Embryonic facial prominence (tissue), 1 donor: ENCODE measurements at regions not wholly inside any gene's neighbourhood (a gene's known extent, or its start where the extent isn't known, plus 50 kb on each side); places are given as distances from the start of the nearest gene placed in this dataset.

ENCODE experiments used
- DNase-seq: peaks from one replicate; pipeline ENCODE4 v3.0.0-alpha.2; 2016; ENCODE audit errors: extremely low spot score

- no peak for DNase-seq
Measured at GRCh38 chr7:68429411-68430117, 1168.7 kb upstream of the AUTS2 start.

GRCh38 chr7:68432585-68432984, 1165.7 kb upstream of the AUTS2 start:
- no peak for DNase-seq

- no peak for DNase-seq
Measured at GRCh38 chr7:68433462-68434070, 1164.7 kb upstream of the AUTS2 start.

GRCh38 chr7:68434857-68435256, 1163.4 kb upstream of the AUTS2 start:
- no peak for DNase-seq

- no peak for DNase-seq
Measured at GRCh38 chr7:68438016-68438415, 1160.3 kb upstream of the AUTS2 start.

- DNase-seq, result no peak
Measured at GRCh38 chr7:68438811-68439210, 1159.5 kb upstream of the AUTS2 start.

GRCh38 chr7:68439897-68440296, 1158.4 kb upstream of the AUTS2 start:
- DNase-seq, result no peak

GRCh38 chr7:68440866-68441265, 1157.4 kb upstream of the AUTS2 start:
- no peak for DNase-seq

GRCh38 chr7:68441645-68442044, 1156.6 kb upstream of the AUTS2 start:
- no peak for DNase-seq

- no peak for DNase-seq
Measured at GRCh38 chr7:68442931-68443631, 1155.2 kb upstream of the AUTS2 start.

- DNase-seq, result no peak
Measured at GRCh38 chr7:68444042-68444441, 1154.2 kb upstream of the AUTS2 start.

- no peak for DNase-seq
Measured at GRCh38 chr7:68444956-68445355, 1153.3 kb upstream of the AUTS2 start.

- DNase-seq, result no peak
Measured at GRCh38 chr7:68446183-68446582, 1152.1 kb upstream of the AUTS2 start.

- DNase-seq, result no peak
Measured at GRCh38 chr7:68449099-68449498, 1149.2 kb upstream of the AUTS2 start.

GRCh38 chr7:68449816-68450215, 1148.5 kb upstream of the AUTS2 start:
- no peak for DNase-seq

GRCh38 chr7:68454931-68455330, 1143.3 kb upstream of the AUTS2 start:
- DNase-seq, result no peak

GRCh38 chr7:68456469-68456868, 1141.8 kb upstream of the AUTS2 start:
- no peak for DNase-seq

GRCh38 chr7:68457481-68457880, 1140.8 kb upstream of the AUTS2 start:
- no peak for DNase-seq

- DNase-seq, result no peak
Measured at GRCh38 chr7:68458010-68458908, 1140.0 kb upstream of the AUTS2 start.

GRCh38 chr7:68461430-68461829, 1136.8 kb upstream of the AUTS2 start:
- DNase-seq, result no peak

GRCh38 chr7:68470836-68471435, 1127.3 kb upstream of the AUTS2 start:
- DNase-seq, result no peak

GRCh38 chr7:68472688-68473087, 1125.6 kb upstream of the AUTS2 start:
- no peak for DNase-seq
